GM19467 (cell line): ENCODE measurements at regions not wholly inside any gene's neighbourhood (a gene's known extent, or its start where the extent isn't known, plus 50 kb on each side); places are given as distances from the start of the nearest gene placed in this dataset.

Experiments used
- ATAC-seq: cut with Tn5 transposase; IDR thresholded peaks from one replicate; pipeline ENCODE4 v1.9.1; 2021; ENCODE audit warnings: mild to moderate bottlenecking, moderate library complexity; ENCODE audit not compliant: unreplicated experiment

DNA sequence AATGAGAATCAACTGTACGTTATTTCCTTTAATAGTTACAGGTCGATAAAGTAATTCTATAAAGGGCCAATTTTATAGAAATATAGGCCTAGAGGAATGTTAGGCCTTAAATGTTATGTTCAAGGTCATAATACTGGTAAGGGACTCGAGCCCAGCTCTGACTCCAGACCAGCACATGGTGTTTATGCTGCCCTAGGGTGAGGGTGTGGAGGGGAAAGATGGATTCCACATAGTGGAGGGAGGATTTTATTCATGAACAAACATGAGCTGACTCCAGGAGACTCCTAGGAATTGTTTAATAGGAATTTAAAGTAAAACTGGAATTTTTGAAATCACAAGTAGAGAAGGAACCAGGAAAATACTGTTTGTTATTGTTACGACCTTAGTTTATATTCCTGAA is 139.9 kb downstream of the LACC1 start:
- ATAC-seq = no peak

DNA sequence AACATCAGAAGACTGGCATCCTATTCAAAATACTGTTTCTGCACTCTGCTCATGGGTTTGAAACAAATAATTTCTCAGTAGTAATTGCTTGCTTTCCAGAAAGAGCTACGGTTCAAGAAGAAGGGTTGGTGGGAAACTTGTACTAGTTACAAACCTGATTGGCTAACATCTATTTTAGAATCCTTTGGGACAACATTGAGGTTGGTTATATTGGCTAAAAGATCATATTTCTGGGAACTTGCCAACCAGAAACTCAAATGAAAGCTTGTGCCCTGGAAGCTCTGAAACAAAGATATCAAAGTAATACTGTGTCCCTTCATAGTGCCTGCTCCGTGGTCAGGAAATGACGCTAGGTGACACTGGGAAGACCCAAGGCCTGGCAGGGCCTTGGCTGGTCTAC is 141.7 kb downstream of the LACC1 start:
- no peak for ATAC-seq

DNA sequence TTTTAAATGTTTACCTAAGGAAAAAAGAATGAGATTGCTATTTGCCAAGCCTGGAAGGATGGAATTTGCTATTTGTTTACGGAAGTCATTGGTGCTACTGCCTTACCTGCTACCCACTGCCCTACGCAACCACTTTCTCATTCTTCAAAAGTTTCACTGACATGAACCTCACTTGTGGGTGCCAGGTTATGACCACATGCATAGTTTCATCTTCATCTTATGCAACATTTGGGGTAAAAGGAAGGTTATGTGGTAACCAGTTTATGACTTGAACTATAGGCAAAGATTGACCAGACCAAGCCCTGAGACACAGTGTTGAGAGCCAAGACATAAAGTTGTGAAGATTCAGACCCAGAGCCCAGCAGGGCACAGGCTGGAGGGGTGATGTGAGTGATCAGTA is 142.5 kb downstream of the LACC1 start:
- ATAC-seq = no peak

DNA sequence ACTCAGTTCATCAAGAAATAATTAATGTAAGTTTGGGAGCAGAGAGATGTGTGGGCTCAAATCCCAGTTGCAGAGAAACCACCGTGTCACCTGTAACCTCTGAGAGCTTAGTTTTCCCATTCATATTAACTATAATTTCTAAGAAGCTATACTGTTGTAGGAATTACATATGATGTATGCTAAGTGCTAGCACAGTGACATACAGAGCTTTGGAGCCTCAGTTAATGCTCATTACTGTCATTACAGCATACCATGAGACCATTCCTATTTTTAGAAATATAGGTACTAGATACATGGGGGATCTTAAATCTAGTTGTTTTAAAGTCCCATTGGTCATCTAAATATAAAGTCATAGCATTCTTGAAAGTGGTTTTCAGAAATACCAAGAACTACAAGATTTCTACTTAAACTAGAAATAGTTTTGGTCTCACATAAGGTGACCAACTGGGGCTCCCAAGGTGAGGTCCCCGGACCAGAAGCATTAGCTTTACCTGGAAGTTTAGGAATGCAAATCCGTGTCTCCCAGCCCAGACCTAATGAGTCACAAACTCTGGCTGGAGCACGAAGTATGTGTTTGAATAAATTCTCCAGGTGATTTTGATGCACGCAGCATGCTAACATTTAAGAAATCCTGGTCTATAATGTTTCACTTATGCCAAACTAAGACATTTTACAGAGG is 144.6 kb downstream of the LACC1 start:
- no peak for ATAC-seq

DNA sequence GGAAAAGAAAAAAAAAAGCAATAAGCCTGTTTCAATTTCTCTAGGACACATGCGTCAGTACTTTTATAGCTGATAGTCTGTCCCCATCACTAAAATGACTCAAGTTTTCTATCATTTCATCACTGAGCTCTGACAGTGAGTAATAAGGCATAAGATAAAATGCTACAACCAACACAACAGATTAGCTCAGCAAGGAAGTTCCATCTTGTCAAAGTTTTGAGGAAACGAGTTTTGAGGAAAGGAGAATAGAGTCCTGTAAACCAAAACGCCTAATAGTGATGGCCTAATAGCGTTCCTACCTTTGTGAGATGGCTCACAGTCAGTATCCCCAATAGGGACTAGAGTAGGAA is 145.1 kb downstream of the LACC1 start:
- ATAC-seq = no peak

DNA sequence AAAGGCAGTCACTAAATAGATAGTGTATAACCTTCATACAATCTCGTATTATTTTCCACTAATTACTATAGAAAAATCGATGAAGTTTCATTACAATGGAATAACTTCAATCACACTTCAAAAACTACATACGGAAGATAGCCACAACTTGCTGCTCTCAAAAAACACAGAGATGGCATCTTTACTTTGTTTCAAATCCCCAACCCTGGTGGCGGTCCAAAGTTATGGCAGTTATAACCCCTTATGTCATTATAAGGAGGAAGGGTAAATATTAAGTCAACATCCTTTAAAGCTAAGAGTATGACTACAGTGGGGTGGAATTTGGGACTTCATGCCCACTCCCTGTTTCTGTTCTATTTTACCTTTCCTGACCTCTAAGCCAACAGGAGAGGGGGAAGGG is 146.5 kb downstream of the LACC1 start:
- no peak for ATAC-seq

DNA sequence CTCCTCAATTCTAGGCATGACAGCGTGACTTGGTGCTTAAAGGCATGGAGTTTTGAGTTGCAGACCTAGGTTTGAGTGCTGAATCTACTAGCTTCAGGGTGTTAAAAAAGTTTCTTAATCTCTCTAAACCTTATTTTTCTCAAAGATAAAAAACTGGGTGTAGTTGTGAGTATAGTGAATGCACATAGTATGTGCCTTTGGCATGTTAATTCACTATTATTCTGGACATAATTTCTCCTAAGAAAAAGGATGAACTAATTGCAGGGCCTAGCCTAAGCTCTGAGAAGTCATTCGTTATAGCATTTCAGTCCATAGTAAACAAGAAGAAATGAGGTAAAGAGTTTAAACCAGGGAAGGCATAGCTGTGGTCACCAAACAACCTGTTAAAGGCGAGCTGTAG is 149.0 kb downstream of the LACC1 start:
- ATAC-seq = no peak

DNA sequence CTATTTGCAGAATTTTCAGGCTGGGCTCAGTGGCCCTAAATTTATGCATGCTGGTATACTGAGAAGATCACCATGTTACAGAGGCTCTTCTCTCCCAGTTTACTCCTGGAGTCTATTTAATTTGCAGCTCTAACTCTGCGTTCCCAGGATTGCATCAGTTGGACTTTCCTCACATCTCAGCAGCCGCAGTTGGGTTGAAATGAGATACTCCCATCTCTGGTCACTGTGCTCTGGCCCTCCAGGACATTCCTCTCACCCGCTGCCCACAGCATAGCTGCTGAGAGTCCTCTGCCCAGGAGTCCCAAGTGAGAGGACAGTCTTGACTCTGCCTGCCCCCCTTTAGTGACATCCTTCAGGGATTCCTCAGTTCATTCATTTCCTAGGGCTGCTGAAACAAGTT is 150.9 kb downstream of the LACC1 start:
- no peak for ATAC-seq

DNA sequence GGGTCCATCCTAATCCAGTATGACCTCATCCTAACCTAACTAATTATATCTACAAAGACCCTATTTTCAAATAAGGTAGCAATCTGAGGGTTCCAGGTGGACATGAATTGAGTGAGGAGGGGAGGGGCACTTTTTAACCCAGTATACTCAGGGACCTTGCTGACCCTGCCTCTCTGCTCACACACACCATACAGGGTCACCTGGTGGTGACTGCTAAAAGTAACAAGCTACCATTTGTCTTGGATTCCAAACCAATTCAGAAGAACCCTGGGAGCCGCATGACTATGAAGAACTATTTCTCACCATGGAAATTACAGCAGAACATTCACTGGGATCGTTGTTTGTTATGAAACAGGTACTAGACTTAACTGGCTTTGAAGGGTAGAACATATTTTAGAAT is 151.9 kb downstream of the LACC1 start:
- no peak for ATAC-seq

DNA sequence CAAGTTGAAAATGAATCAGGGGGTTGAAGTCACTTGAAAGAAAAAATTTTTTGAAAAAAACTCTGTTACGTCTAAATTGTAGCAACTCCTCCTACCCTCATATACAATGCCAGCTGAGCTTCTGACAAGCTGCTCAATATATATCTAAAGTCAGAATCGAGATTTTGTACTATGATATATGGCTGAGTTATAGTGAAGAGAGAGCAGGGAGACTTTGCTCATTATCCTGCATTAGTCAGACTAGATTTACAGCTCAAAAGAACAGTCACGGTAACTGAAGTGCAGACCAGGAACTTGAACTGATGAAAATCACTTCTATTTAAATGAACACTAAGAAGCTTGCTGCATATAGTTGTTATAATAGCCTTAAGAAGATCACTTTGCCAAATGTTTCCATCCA is 153.1 kb downstream of the LACC1 start:
- ATAC-seq = no peak

DNA sequence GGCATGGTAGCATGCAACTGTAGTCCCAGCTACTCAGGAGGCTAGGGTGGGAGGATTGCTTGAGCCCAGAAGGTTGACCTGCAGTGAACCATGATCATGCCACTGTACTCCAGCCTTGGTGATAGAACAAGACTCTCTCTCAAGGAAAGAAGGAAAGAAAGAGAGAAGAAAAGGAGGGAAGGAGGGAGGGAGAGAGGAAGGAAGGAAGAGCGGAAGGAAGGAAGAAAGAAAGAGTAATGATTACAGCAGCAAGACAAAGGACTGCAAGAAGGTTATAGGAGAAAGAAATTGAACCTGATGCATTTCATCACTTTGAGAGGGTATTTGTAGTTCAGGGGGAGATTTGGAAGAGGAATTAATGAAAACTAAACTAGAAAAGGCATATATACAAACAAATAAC is 155.7 kb downstream of the LACC1 start:
- no peak for ATAC-seq

DNA sequence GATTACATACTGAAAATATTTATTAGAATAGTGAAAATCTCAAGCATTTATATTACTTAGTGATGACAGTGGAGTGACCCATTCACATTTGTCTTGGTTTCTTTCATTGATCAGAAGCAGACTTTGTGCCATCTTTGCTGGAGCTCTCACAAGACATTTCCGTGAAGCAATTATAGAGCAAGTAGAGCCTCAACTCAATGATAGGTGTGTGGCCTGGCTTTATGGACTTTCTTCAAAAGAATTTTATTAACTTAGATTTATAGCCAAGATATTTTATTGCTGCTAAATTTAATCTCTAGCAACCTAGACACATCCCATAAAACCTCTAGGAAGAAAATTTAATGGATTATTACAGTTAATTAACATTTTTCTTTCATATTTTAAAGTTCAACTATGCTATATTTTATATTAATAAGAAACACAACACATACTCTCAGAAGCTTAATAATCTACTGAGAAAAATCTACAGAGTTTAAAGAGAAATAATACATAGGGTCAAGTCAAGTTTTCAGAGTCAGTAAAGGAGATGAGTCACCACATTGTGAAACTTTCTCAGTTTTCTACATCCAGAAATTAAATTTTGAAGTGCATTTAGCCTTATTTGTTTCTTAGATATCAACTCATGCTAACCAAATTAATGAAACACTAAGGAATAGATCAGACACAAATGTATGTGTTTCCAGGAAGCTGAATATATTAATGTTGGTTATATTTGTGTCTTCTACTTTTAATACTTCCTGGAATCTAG is 160.5 kb downstream of the LACC1 start:
- no peak for ATAC-seq

DNA sequence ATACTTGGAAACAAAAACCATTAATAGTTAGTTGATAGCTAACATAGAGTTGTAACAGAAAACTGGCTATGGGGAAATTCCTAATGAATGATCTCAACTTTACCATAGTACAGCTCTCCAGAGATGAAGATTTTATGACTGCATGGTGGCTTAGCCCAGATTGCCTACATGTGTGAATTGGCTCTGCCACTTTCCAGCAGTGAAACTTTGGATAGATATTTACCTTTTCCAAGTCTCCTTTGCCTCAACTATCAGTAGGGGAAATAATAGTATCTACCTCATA is 161.1 kb downstream of the LACC1 start:
- no peak for ATAC-seq

DNA sequence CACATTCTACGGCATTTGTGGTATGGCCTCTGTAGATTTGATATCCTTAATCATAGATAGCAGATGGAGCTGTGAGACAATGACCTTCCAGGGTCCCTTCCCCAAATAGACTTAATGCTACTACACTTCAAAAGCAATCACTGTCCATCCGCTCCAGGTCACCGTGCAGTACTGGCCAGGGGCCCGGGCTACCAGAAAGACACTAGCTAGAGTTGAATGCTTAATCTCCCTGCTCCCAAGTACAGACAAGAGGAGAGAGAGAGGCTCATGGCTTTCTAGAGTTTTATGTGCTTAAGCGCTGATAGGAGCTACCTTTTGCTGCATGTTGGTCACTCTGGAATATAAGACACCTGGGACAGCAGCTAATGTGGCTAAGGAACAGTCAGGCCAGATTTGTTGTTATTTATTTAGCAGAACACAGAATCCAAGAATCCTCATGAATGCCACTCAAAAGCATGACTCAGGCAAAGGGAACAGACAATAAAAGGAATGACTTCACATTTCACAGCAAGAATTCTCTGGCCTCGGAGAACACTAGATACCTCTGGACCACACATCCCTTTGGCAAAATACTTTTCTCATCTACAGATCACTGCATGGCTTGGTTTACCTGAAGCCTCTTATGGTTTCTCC is 165.0 kb downstream of the LACC1 start:
- ATAC-seq = no peak

DNA sequence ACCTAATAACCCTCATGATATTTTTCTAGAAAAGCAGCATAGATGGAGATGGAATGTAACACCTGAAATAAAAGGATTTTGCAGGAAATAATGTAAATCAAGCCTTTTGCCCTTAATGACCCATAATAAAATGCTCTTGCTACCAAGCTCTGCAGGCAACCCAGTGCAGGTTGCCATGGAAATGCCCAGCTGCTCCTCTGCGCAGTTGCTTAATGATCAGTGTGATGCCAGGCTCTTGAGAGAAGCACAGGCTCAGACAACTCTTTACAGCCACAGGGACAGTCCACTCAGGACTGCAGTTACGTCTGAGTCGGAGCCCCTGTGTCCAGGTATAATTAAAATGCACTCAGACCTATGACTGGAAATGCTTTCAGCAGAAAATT is 165.5 kb downstream of the LACC1 start:
- ATAC-seq = no peak

DNA sequence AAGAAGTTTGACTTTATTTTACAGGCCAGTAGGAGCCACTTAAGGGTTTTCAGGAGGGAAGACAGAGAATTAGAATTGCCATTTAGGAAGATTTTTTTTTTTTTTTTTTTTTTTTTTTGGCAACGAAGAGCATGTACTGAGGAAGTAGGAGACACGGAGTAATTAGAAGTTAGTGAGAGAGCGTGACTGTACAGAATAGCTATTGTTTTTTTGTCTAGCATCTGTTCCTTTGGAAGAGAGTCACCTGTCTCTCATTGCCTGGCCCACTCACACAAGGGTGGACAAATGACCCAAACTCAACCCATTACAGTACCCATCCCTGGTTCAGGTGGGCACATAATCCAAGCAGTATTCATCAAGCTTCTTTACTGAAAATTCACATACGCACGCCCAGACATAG is 166.7 kb downstream of the LACC1 start:
- no peak for ATAC-seq

DNA sequence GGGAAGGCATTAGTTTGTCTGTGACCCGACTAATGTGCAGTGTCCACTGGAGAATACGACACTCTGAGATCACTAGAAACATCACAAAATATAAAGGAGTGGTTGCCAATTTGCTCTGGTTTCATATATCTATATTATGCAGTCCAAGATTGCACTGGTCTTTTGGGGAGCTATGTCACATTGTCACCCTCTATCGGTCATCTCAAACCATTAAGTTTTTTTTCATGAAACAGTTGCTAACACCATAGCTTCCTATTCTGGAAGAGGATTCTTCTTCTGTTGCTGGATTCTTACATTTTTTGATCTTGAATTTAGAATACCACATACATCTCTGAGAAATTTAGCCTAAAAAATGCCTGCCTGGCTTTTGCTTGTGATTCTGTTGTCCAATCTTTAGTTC is 168.6 kb downstream of the LACC1 start:
- no peak for ATAC-seq

DNA sequence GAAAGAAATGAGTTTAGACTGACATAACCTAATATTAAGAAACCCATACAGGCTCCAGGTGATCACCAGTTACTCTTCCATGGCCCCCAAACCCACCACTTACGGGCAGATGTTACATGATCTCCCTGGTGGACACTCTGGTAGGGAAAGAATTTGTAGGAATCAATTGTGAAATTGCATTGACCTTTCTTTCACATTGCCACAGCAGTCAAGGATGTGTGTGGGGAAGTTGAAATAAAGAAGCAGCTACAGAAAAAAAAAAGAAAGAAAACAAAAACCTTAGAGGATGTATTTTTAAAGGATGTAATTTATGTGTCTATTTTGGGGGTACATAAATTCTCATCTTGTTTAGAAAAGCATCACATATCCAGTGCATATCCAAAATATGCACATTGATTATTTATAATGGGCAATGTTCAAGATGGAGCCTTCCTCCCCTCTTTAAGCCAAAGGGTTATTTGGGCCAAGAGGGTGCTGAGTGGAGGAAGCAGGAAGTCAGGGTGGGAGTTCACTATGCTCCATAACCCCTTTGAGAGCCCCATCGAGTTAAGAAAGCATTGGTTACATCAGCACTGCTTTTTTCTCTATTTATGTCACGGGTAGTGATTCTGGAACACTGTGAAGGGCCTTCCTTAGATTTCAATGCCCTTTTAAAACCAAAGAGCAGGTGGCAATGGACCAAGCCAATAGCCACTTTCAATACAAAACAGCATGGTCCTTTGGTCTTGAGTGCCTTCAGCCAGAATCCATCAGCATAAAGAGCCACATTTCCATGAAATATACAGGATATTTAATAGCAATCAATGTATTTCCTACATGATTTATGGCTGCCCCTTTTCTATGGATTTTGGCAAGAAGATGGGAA is 169.6 kb downstream of the LACC1 start:
- no peak for ATAC-seq

DNA sequence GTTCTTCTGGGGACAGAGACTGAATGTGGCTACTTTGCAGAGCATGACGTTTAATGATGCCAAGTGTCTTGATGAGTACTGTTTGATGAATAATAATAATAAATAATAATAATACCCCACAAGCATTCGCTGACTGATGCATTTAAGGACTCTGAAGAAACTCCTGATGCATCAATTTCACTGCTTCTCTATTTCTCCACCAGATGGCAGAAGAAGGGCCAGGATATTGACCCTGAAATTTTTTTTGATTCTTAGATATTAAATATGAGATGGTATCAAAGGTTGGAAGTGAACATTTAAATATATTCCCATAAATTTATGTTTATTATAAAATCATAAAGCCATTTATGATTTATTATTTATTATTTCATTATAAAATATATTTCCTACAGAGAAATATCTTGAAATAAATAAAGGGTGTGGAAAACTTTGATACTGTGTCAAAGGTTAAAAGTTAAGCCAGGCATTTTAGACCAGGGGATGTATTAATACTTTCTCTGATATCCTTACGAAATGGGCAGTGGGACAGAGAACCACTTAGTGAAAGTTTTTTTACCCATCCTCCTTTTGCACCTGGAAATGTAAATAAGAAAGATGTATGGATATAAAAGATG is 170.9 kb downstream of the LACC1 start:
- no peak for ATAC-seq

DNA sequence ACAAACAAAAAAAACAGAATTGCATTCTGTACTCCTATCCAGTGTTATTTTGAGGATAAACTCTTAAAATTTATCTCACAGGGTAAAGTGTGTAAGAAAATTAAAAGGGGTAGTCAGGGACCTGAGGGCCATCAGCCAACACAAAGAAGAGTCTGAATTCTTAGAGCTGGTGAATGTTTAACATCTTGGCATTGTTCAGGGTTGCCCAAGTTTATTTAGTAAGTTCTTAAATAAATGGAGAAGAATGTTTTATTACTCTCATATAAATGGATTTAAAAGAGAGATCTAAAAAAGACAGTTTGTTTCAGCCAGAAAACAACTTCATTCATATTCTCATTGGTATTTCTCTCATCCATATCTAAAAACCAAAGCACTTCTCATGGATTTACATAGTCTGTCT is 171.7 kb downstream of the LACC1 start:
- ATAC-seq = no peak

DNA sequence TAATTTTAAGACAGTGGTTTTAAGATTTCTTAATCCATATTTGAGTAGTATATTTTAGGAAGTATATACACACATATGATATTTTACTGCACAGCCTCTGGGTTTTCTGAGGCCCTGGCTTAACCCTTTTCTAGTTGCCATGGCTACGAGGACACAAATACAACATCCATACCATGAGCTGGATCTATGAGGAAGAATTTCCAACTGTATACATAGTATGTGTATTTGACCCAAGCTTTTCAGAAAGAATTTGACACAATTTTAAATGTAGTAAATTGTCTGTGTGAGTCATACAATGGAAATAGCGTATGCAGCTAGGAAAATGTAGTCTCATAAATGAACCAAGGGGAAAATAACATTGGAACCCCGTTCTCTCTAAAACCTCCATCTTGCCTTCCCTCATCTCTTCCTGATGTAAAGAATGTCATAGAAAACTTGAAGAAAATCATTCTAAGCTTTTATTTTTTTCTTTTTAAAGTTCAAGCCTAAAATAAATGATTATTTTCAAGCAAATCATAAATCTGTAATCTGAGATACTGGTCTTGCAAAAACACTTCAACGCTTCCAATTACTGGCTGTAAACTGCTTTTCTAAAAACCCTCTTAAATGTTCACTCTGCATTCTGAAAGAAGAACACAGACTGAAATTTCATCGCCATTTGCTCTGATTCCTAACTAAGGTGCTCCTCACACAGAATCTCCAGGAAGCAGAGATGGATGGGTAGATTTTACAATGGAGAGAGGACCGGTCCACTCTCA is 172.4 kb downstream of the LACC1 start:
- ATAC-seq = no peak
